Panc1 (cell line): ENCODE measurements at regions not wholly inside any gene's neighbourhood (a gene's known extent, or its start where the extent isn't known, plus 50 kb on each side); places are given as distances from the start of the nearest gene placed in this dataset.

Source experiments
- ATAC-seq: fragments of 200-7000 bp; cut with Tn5 transposase; 2 replicates; pipeline ENCODE4 v1.9.1; 2020; ENCODE audit warnings: mild to moderate bottlenecking, moderate library complexity
- BruUV-seq: library from RNA; stranded (reverse); fragments of 400-500 nt; replicated peaks from 2 replicates; lab custom pipeline; 2021; lab: Mats Ljungman, UMichigan
- CTCF ChIA-PET: fragments of 300-600 bp; sonication (Branson Sonifier 250); formaldehyde crosslinking; loops from one replicate; lab custom pipeline; 2022; ENCODE audit warnings: antibody characterized with exemption; lab: Charles Lee
- POLR2A ChIA-PET: fragments of 300-600 bp; sonication (Branson Sonifier 250); formaldehyde crosslinking; loops from one replicate; lab custom pipeline; 2022; ENCODE audit warnings: antibody characterized with exemption; lab: Charles Lee
- DNase-seq: peaks from one replicate; pipeline ENCODE4 v3.0.0-alpha.2; 2010; ENCODE audit warnings: low read depth, low spot score
- H3K27ac ChIP-seq: 2 replicates; pipeline ENCODE4 v1.5.1; 2011; ENCODE audit warnings: mild to moderate bottlenecking, low read length, inconsistent platforms
- H3K27me3 ChIP-seq: fragments of 200-500 bp; sonication (Bioruptor generic); 2 replicates; pipeline ENCODE4 v1.6.0; 2014; ENCODE audit warnings: low read length, inconsistent platforms; ENCODE audit not compliant: control insufficient read depth, insufficient read depth
- H3K36me3 ChIP-seq: fragments of 200-500 bp; sonication (Bioruptor generic); 2 replicates; pipeline ENCODE4 v1.5.1; 2014; ENCODE audit warnings: inconsistent platforms, mild to moderate bottlenecking, low read length, moderate library complexity; ENCODE audit not compliant: control insufficient read depth, insufficient read depth
- H3K4me1 ChIP-seq: 2 replicates; pipeline ENCODE4 v1.5.1; 2011; ENCODE audit warnings: inconsistent platforms, mild to moderate bottlenecking, low read length, moderate library complexity; ENCODE audit not compliant: control insufficient read depth, insufficient read depth
- H3K4me3 ChIP-seq, 2 experiments: 2 replicates each; pipeline ENCODE4 v1.5.1; 2011 to 2012; ENCODE audit warnings: low read depth in 2 of 2, low read length in 2 of 2, mild to moderate bottlenecking in 2 of 2, inconsistent platforms in 1 of 2, moderate library complexity in 1 of 2
- H3K9me3 ChIP-seq: fragments of 200-500 bp; sonication (Bioruptor generic); 2 replicates; pipeline ENCODE4 v1.5.1; 2014; ENCODE audit warnings: low read depth, mild to moderate bottlenecking, inconsistent platforms, low read length, moderate library complexity; ENCODE audit not compliant: control insufficient read depth, insufficient read depth
- CTCF ChIP-seq: fragments of 450-650 bp; IDR thresholded peaks from 2 replicates; pipeline ENCODE4 v1.5.1; 2017; ENCODE audit warnings: mild to moderate bottlenecking
- POLR2AphosphoS5 ChIP-seq: IDR thresholded peaks from 2 replicates; pipeline ENCODE4 v1.6.1; 2012; ENCODE audit warnings: mild to moderate bottlenecking, low read depth, low read length, moderate library complexity
- REST ChIP-seq, 2 experiments: IDR thresholded peaks; 2 replicates each; pipeline ENCODE4 v1.6.1; 2011 to 2012; ENCODE audit warnings: low read depth in 2 of 2, control low read depth in 1 of 2, low read length in 1 of 2, mild to moderate bottlenecking in 1 of 2, moderate library complexity in 1 of 2; ENCODE audit not compliant: insufficient read depth in 1 of 2
- SIN3A ChIP-seq: IDR thresholded peaks from 2 replicates; pipeline ENCODE4 v1.6.1; 2012; ENCODE audit warnings: low read depth, mild to moderate bottlenecking, low read length, moderate library complexity, borderline replicate concordance; ENCODE audit not compliant: insufficient read depth
- TCF7L2 ChIP-seq: IDR thresholded peaks from 2 replicates; pipeline ENCODE4 v1.6.1; 2011; ENCODE audit warnings: mild to moderate bottlenecking, low read depth, low read length, inconsistent platforms
- in situ Hi-C: cut with HindIII; loops from 2 replicates; pipeline ENCODE4 v1.10.0; 2016; ENCODE audit warnings: low sequenced_read_pairs, low pct_unique_long_range_greater_than_20kb
- intact Hi-C: fragments of 100-400 bp; cut with micrococcal nuclease; formaldehyde crosslinking; loops from one replicate; pipeline ENCODE4 v1.10.0; 2022; ENCODE audit not compliant: unreplicated experiment

GRCh38 chr14:53547593-53547992 lies 394.5 kb upstream of the DDHD1 start:
- ATAC-seq (no peak), DNase-seq (no peak)
- ChIA-PET POLR2A (no interaction called here), CTCF (no interaction called here)
- TF ChIP-seq SIN3A (no peak), TCF7L2 (no peak), POLR2AphosphoS5 (no peak), REST (IDR thresholded peaks at IDR 0.05; ENCODE audit: insufficient read depth in 1 of 2, low read depth in 2 of 2, low read length in 1 of 2) (no peak), CTCF (no peak)
- Histone ChIP-seq H3K27ac (no peak overlapping the region), H3K9me3 (no peaks in the 10 kb centered on the region), H3K4me1 (no peaks in the 10 kb centered on the region), H3K4me3 (no peak overlapping the region), H3K27me3 (no peaks in the 10 kb centered on the region), H3K36me3 (no peaks in the 10 kb centered on the region)
- no TSS peak for BruUV-seq
- intact Hi-C loops, result no loop called here
- in situ Hi-C loops, result no loop called here

- in situ Hi-C loops (no loop called here), intact Hi-C loops (no loop called here)
- Histone ChIP-seq H3K4me1 (no peaks in the 10 kb centered on the region), H3K27ac (no peak overlapping the region), H3K36me3 (no peaks in the 10 kb centered on the region), H3K27me3 (no peaks in the 10 kb centered on the region), H3K4me3 (no peak overlapping the region), H3K9me3 (no peaks in the 10 kb centered on the region)
- DNase-seq, result no peak
- no peak for ATAC-seq
- no peak for TF ChIP-seq CTCF
- no peak for TF ChIP-seq SIN3A
- no peak for TF ChIP-seq REST (IDR thresholded peaks at IDR 0.05; ENCODE audit: insufficient read depth in 1 of 2, low read depth in 2 of 2, low read length in 1 of 2)
- TF ChIP-seq TCF7L2, result no peak
- no peak for TF ChIP-seq POLR2AphosphoS5
- CTCF ChIA-PET, result no interaction called here
- POLR2A ChIA-PET, result no interaction called here
- BruUV-seq, result no TSS peak
Observed at GRCh38 chr14:53545217-53545616, 392.1 kb upstream of the DDHD1 start.
